ENCODE measurements at regions not wholly inside any gene's neighbourhood (a gene's known extent, or its start where the extent isn't known, plus 50 kb on each side); places are given as distances from the start of the nearest gene placed in this dataset.
"Not testable (repeated sequence)": the region's sequence is repeated elsewhere in the genome, so short reads cannot be mapped to it uniquely, and the experiment has no call there.

- no peaks in the 10 kb centered on the region for H3K79me2 ChIP-seq (ENCODE audit: control insufficient read depth, insufficient read depth, low read length, unreplicated experiment)
- H2AFZ ChIP-seq (ENCODE audit: low read length, unreplicated experiment), result no peak overlapping the region
- H3K27me3 ChIP-seq (ENCODE audit: insufficient read depth, low read length), result peaks cover 9% of the 10 kb centered on the region; the same call in 1 of the 2 replicates
- peaks cover 15% of the 10 kb centered on the region for H3K4me1 ChIP-seq (ENCODE audit: control insufficient read depth, insufficient read depth, low read length, unreplicated experiment)
- no peak overlapping the region for H3K4me3 ChIP-seq (ENCODE audit: low read depth, low read length)
- H3K36me3 ChIP-seq (ENCODE audit: insufficient read depth, low read length), result no peaks in the 10 kb centered on the region
- no peak overlapping the region for H3K27ac ChIP-seq (ENCODE audit: low read depth, low read length)
These were observed 71.0 kb upstream of the TRABD2B start for GRCh38 chr1:48068206-48068605.

DNA sequence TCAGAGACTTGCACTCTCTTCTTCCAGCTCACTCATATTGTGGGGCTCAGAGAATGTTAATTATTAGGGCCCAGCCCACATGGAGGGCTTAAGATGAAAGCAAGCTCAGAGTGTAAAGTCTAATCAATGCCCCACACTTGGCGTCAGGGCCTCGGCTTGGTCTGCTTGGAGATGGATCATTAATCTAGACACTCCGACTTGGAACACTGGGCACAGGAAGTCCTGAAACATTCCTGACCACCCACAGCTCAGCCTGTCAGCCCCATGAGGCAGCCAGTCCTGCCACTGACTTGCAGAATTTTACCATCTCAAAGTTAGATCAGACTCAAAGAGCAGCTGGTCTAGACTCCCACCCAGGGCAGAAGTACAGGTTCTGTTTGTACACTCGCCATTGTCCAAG is 69.8 kb upstream of the TRABD2B start:
- Histone ChIP-seq H3K79me2 (ENCODE audit: control insufficient read depth, insufficient read depth, low read length, unreplicated experiment) (no peaks in the 10 kb centered on the region), H3K4me3 (ENCODE audit: low read depth, low read length) (no peak overlapping the region), H3K27me3 (ENCODE audit: insufficient read depth, low read length) (peaks cover 14% of the 10 kb centered on the region; the same call in 1 of the 2 replicates), H2AFZ (ENCODE audit: low read length, unreplicated experiment) (no peak overlapping the region), H3K36me3 (ENCODE audit: insufficient read depth, low read length) (no peaks in the 10 kb centered on the region), H3K27ac (ENCODE audit: low read depth, low read length) (no peak overlapping the region), H3K4me1 (ENCODE audit: control insufficient read depth, insufficient read depth, low read length, unreplicated experiment) (peaks cover 15% of the 10 kb centered on the region)

DNA sequence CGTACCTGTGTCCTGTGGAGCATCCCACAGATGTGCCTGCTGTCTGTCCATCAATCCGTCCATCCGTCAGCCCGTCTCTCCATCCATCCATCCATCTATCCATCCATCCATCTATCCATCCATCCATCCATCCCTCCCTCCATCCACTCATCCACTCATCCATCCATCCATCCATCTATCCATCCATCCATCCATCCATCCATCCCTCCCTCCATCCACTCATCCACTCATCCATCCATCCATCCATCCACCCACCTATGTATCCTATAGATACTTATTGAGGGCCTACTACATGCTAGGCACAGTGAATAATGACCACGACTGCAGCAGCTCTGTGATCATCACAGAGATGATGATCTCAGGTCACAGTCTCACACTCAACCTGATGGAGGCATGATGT is 67.5 kb upstream of the TRABD2B start:
- peaks cover 22% of the 10 kb centered on the region for H3K27me3 ChIP-seq (ENCODE audit: insufficient read depth, low read length)
- not testable (repeated sequence) for H3K4me1 ChIP-seq (ENCODE audit: control insufficient read depth, insufficient read depth, low read length, unreplicated experiment); H3K4me3 ChIP-seq (ENCODE audit: low read depth, low read length); H2AFZ ChIP-seq (ENCODE audit: low read length, unreplicated experiment); H3K36me3 ChIP-seq (ENCODE audit: insufficient read depth, low read length); H3K27ac ChIP-seq (ENCODE audit: low read depth, low read length); H3K79me2 ChIP-seq (ENCODE audit: control insufficient read depth, insufficient read depth, low read length, unreplicated experiment)

- H3K4me1 ChIP-seq (ENCODE audit: control insufficient read depth, insufficient read depth, low read length, unreplicated experiment), result no peaks in the 10 kb centered on the region
- H3K79me2 ChIP-seq (ENCODE audit: control insufficient read depth, insufficient read depth, low read length, unreplicated experiment), result no peaks in the 10 kb centered on the region
- no peak overlapping the region for H3K4me3 ChIP-seq (ENCODE audit: low read depth, low read length)
- no peak overlapping the region for H2AFZ ChIP-seq (ENCODE audit: low read length, unreplicated experiment)
- no peaks in the 10 kb centered on the region for H3K36me3 ChIP-seq (ENCODE audit: insufficient read depth, low read length)
- H3K27me3 ChIP-seq (ENCODE audit: insufficient read depth, low read length), result peaks cover 24% of the 10 kb centered on the region
- no peak overlapping the region for H3K27ac ChIP-seq (ENCODE audit: low read depth, low read length)
These were observed 65.2 kb upstream of the TRABD2B start for GRCh38 chr1:48062353-48062752.

- Histone ChIP-seq H3K27me3 (ENCODE audit: insufficient read depth, low read length) (peaks cover 24% of the 10 kb centered on the region), H3K4me1 (ENCODE audit: control insufficient read depth, insufficient read depth, low read length, unreplicated experiment) (no peaks in the 10 kb centered on the region), H3K27ac (ENCODE audit: low read depth, low read length) (no peak overlapping the region), H3K4me3 (ENCODE audit: low read depth, low read length) (no peak overlapping the region), H2AFZ (ENCODE audit: low read length, unreplicated experiment) (no peak overlapping the region), H3K79me2 (ENCODE audit: control insufficient read depth, insufficient read depth, low read length, unreplicated experiment) (no peaks in the 10 kb centered on the region), H3K36me3 (ENCODE audit: insufficient read depth, low read length) (no peaks in the 10 kb centered on the region)
These were observed 64.3 kb upstream of the TRABD2B start for GRCh38 chr1:48061162-48062136.

GRCh38 chr1:48059289-48059688 is 62.1 kb upstream of the TRABD2B start:
- Histone ChIP-seq H3K4me1 (ENCODE audit: control insufficient read depth, insufficient read depth, low read length, unreplicated experiment) (no peaks in the 10 kb centered on the region), H3K4me3 (ENCODE audit: low read depth, low read length) (no peak overlapping the region), H3K79me2 (ENCODE audit: control insufficient read depth, insufficient read depth, low read length, unreplicated experiment) (no peaks in the 10 kb centered on the region), H3K27me3 (ENCODE audit: insufficient read depth, low read length) (peaks cover 24% of the 10 kb centered on the region), H3K27ac (ENCODE audit: low read depth, low read length) (no peak overlapping the region), H2AFZ (ENCODE audit: low read length, unreplicated experiment) (no peak overlapping the region), H3K36me3 (ENCODE audit: insufficient read depth, low read length) (no peaks in the 10 kb centered on the region)

GRCh38 chr1:48058135-48059025 is 61.2 kb upstream of the TRABD2B start:
- Histone ChIP-seq H2AFZ (ENCODE audit: low read length, unreplicated experiment) (no peak overlapping the region), H3K4me3 (ENCODE audit: low read depth, low read length) (no peak overlapping the region), H3K27ac (ENCODE audit: low read depth, low read length) (no peak overlapping the region), H3K36me3 (ENCODE audit: insufficient read depth, low read length) (no peaks in the 10 kb centered on the region), H3K4me1 (ENCODE audit: control insufficient read depth, insufficient read depth, low read length, unreplicated experiment) (no peaks in the 10 kb centered on the region), H3K27me3 (ENCODE audit: insufficient read depth, low read length) (peaks cover 17% of the 10 kb centered on the region), H3K79me2 (ENCODE audit: control insufficient read depth, insufficient read depth, low read length, unreplicated experiment) (no peaks in the 10 kb centered on the region)

DNA sequence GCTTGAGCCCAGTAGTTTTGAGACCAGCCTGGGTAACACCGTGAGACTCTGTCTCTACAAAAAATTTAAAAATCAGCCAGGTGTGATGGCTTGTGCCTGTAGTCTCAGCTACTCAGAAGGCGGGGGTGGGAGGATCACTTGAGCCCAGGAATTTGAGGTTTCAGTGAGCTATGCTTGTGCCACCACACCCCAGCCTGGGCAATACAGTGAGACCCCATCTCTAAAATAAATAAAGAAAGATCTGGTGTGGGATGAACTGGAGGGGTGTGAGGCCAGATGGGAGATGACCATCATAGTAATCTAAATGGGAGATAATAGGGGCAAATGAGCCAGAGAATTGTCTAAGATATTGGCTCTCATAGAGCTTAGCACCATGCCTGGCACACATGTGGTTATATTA is 60.1 kb upstream of the TRABD2B start:
- H3K4me1 ChIP-seq (ENCODE audit: control insufficient read depth, insufficient read depth, low read length, unreplicated experiment), result peaks cover 9% of the 10 kb centered on the region
- peaks cover 10% of the 10 kb centered on the region; the same call in 1 of the 2 replicates for H3K27me3 ChIP-seq (ENCODE audit: insufficient read depth, low read length)
- H3K4me3 ChIP-seq (ENCODE audit: low read depth, low read length), result no peak overlapping the region
- no peaks in the 10 kb centered on the region for H3K79me2 ChIP-seq (ENCODE audit: control insufficient read depth, insufficient read depth, low read length, unreplicated experiment)
- H3K36me3 ChIP-seq (ENCODE audit: insufficient read depth, low read length), result no peaks in the 10 kb centered on the region
- no peak overlapping the region for H3K27ac ChIP-seq (ENCODE audit: low read depth, low read length)
- H2AFZ ChIP-seq (ENCODE audit: low read length, unreplicated experiment), result no peak overlapping the region

DNA sequence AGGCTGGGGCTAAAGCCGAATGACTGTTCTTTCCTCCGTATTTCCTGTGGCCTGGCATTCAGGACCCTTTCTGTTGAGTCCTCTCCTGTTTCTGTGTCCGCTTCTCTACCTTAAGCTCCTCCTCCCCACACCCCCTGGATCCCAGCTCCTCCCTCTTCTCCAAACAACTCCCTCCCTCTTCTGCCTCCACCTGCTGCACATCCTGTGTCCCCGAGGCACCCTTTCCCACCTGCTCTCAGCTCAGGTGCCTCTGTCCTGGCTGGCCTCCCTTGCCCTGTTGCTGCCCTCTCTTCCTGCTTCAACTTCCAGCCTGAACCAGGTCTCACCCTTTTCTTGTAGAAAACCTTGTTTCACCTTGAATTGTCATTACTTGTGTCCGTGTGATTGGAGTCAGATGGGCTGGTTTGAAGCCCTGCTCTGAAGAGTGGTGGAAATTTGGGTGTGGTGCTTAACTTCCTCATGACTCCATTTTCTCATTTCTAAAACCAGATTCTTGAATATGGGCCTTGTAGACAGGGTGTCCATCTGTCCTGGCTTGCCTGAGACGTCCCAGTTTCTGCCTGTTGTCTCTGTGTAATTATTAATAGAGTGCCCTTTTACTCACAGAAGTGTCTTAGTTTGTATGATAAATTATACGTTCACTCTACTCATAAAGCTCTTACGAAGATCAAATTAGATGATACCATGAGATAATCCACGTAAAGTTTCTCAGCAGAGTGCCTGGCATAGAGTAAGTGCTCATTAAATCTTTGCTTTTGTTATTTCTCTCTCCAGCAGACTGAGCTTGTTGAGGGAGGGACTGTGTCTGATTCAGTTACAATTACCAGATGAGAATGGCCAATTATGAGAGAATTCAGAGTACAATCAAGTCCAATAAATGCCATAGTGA is 58.9 kb upstream of the TRABD2B start:
- H3K27me3 ChIP-seq (ENCODE audit: insufficient read depth, low read length), result peaks cover 10% of the 10 kb centered on the region; the same call in 1 of the 2 replicates
- H3K27ac ChIP-seq (ENCODE audit: low read depth, low read length), result no peak overlapping the region
- H2AFZ ChIP-seq (ENCODE audit: low read length, unreplicated experiment), result no peak overlapping the region
- no peaks in the 10 kb centered on the region for H3K36me3 ChIP-seq (ENCODE audit: insufficient read depth, low read length)
- H3K4me3 ChIP-seq (ENCODE audit: low read depth, low read length), result no peak overlapping the region
- H3K79me2 ChIP-seq (ENCODE audit: control insufficient read depth, insufficient read depth, low read length, unreplicated experiment), result no peaks in the 10 kb centered on the region
- peaks cover 20% of the 10 kb centered on the region for H3K4me1 ChIP-seq (ENCODE audit: control insufficient read depth, insufficient read depth, low read length, unreplicated experiment)

- Histone ChIP-seq H3K4me1 (ENCODE audit: control insufficient read depth, insufficient read depth, low read length, unreplicated experiment) (peaks cover 31% of the 10 kb centered on the region), H2AFZ (ENCODE audit: low read length, unreplicated experiment) (no peak overlapping the region)
These were observed 57.0 kb upstream of the TRABD2B start for GRCh38 chr1:48054232-48054631.

More at GRCh38 chr1:48054232-48054631, 57.0 kb upstream of the TRABD2B start:
- H3K36me3 ChIP-seq (ENCODE audit: insufficient read depth, low read length), result no peaks in the 10 kb centered on the region
- no peak overlapping the region for H3K27ac ChIP-seq (ENCODE audit: low read depth, low read length)
- H3K79me2 ChIP-seq (ENCODE audit: control insufficient read depth, insufficient read depth, low read length, unreplicated experiment), result no peaks in the 10 kb centered on the region
- H3K27me3 ChIP-seq (ENCODE audit: insufficient read depth, low read length), result peaks cover 2% of the 10 kb centered on the region; the same call in 1 of the 2 replicates
- H3K4me3 ChIP-seq (ENCODE audit: low read depth, low read length), result no peak overlapping the region
